ENCODE measurements at regions not wholly inside any gene's neighbourhood (a gene's known extent, or its start where the extent isn't known, plus 50 kb on each side); places are given as distances from the start of the nearest gene placed in this dataset.

GRCh38 chr1:80403471-80403893 lies 1397.0 kb upstream of the ADGRL4 start:
- no peak overlapping the region for H3K27ac Mint-ChIP-seq
- no peak for DNase-seq (ENCODE audit: low spot score, unreplicated experiment)
- peaks cover 12% of the 10 kb centered on the region for H3K9me3 Mint-ChIP-seq (ENCODE audit: low read depth)
- H3K4me1 Mint-ChIP-seq (ENCODE audit: low read depth): no peaks in the 10 kb centered on the region
- peaks cover 4% of the 10 kb centered on the region for H3K36me3 Mint-ChIP-seq (ENCODE audit: insufficient read depth)
- no peaks in the 10 kb centered on the region for H3K27me3 Mint-ChIP-seq
- TF ChIP-seq, protein P1, sequence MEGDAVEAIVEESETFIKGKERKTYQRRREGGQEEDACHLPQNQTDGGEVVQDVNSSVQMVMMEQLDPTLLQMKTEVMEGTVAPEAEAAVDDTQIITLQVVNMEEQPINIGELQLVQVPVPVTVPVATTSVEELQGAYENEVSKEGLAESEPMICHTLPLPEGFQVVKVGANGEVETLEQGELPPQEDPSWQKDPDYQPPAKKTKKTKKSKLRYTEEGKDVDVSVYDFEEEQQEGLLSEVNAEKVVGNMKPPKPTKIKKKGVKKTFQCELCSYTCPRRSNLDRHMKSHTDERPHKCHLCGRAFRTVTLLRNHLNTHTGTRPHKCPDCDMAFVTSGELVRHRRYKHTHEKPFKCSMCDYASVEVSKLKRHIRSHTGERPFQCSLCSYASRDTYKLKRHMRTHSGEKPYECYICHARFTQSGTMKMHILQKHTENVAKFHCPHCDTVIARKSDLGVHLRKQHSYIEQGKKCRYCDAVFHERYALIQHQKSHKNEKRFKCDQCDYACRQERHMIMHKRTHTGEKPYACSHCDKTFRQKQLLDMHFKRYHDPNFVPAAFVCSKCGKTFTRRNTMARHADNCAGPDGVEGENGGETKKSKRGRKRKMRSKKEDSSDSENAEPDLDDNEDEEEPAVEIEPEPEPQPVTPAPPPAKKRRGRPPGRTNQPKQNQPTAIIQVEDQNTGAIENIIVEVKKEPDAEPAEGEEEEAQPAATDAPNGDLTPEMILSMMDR (IDR thresholded peaks at IDR 0.05; ENCODE audit: unreplicated experiment): no peak
- H3K4me3 Mint-ChIP-seq (ENCODE audit: low read depth): no peak overlapping the region

- Mint-ChIP-seq H3K36me3 (ENCODE audit: insufficient read depth) (peaks cover 4% of the 10 kb centered on the region), H3K9me3 (ENCODE audit: low read depth) (peaks cover 13% of the 10 kb centered on the region), H3K4me3 (ENCODE audit: low read depth) (no peak overlapping the region), H3K4me1 (ENCODE audit: low read depth) (no peaks in the 10 kb centered on the region), H3K27ac (no peak overlapping the region), H3K27me3 (no peaks in the 10 kb centered on the region)
- TF ChIP-seq, protein P1 (IDR thresholded peaks at IDR 0.05; ENCODE audit: unreplicated experiment): no peak
- DNase-seq (ENCODE audit: low spot score, unreplicated experiment): no peak
Measured at GRCh38 chr1:80402625-80403024, 1396.1 kb upstream of the ADGRL4 start.

DNA sequence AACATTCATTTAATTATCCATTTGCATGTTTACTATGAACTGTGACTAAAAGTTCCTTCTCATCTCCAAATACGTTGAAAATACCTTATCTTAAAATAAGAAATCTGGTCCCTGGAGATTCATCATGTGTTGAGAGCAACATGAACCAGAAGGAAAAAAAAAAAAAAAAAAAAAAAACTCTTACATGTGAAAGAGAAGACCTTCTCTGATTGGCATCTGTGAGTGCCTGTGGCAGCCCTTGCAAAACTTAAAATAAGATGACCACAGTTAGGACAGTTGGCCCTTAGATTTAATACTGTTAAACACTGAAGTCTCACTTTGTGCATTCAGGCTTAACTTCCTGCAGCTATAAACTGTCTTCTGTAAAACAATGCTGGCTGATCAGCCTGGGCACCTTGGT lies 1395.2 kb upstream of the ADGRL4 start:
- H3K27ac Mint-ChIP-seq: no peak overlapping the region
- no peaks in the 10 kb centered on the region for H3K27me3 Mint-ChIP-seq
- TF ChIP-seq, protein P1 (IDR thresholded peaks at IDR 0.05; ENCODE audit: unreplicated experiment): no peak
- H3K4me3 Mint-ChIP-seq (ENCODE audit: low read depth): no peak overlapping the region
- no peaks in the 10 kb centered on the region for H3K4me1 Mint-ChIP-seq (ENCODE audit: low read depth)
- no peak for DNase-seq (ENCODE audit: low spot score, unreplicated experiment)
- H3K9me3 Mint-ChIP-seq (ENCODE audit: low read depth): peaks cover 16% of the 10 kb centered on the region
- peaks cover 4% of the 10 kb centered on the region for H3K36me3 Mint-ChIP-seq (ENCODE audit: insufficient read depth)

DNA sequence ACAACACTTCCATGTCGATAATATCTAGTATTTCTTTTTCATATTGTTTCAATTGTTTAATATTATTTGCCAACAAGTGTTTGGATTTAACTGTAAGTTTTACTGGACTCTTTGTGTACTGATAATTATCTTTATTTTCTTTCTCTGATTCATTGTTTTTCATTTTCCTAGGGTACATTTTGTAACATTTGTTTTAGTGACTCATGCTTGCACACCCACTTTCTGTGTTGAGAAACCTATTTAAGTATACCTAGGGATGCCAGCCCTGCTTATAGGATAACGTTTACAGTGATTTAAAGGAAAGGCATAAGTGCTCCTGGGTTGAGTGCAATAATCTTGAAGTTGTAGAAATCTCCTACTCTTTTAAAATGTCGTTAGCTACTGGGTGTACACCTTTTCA lies 1386.0 kb upstream of the ADGRL4 start:
- TF ChIP-seq, protein P1 (IDR thresholded peaks at IDR 0.05; ENCODE audit: unreplicated experiment): no peak
- no peak overlapping the region for H3K27ac Mint-ChIP-seq

GRCh38 chr1:80385650-80386049 lies 1379.1 kb upstream of the ADGRL4 start:
- no peak overlapping the region for H3K4me3 Mint-ChIP-seq (ENCODE audit: low read depth)
- no peak for DNase-seq (ENCODE audit: low spot score, unreplicated experiment)
- H3K36me3 Mint-ChIP-seq (ENCODE audit: insufficient read depth): no peaks in the 10 kb centered on the region
- TF ChIP-seq, protein P1 (IDR thresholded peaks at IDR 0.05; ENCODE audit: unreplicated experiment): no peak
- peaks cover 3% of the 10 kb centered on the region for H3K4me1 Mint-ChIP-seq (ENCODE audit: low read depth)
- H3K27me3 Mint-ChIP-seq: no peaks in the 10 kb centered on the region
- H3K9me3 Mint-ChIP-seq (ENCODE audit: low read depth): peaks cover 8% of the 10 kb centered on the region
- H3K27ac Mint-ChIP-seq: no peak overlapping the region

More for the DNA sequence above, 1386.0 kb upstream of the ADGRL4 start:
- peaks cover 3% of the 10 kb centered on the region for H3K4me1 Mint-ChIP-seq (ENCODE audit: low read depth)
- H3K4me3 Mint-ChIP-seq (ENCODE audit: low read depth): no peak overlapping the region
- peaks cover 9% of the 10 kb centered on the region for H3K9me3 Mint-ChIP-seq (ENCODE audit: low read depth)
- no peaks in the 10 kb centered on the region for H3K27me3 Mint-ChIP-seq
- no peaks in the 10 kb centered on the region for H3K36me3 Mint-ChIP-seq (ENCODE audit: insufficient read depth)
- DNase-seq (ENCODE audit: low spot score, unreplicated experiment): no peak
